HG03060 (cell line): ENCODE measurements at regions not wholly inside any gene's neighbourhood (a gene's known extent, or its start where the extent isn't known, plus 50 kb on each side); places are given as distances from the start of the nearest gene placed in this dataset.
"Not testable (repeated sequence)": the region's sequence is repeated elsewhere in the genome, so short reads cannot be mapped to it uniquely, and the experiment has no call there.

Experiments used
- ATAC-seq: cut with Tn5 transposase; IDR thresholded peaks from one replicate; pipeline ENCODE4 v1.9.1; 2021; ENCODE audit warnings: low read depth, moderate number of reproducible peaks; ENCODE audit not compliant: unreplicated experiment

- ATAC-seq = no peak
These were observed 865.4 kb downstream of the LTN1 start for GRCh38 chr21:28127175-28127785.

GRCh38 chr21:28126521-28127174 is 866.0 kb downstream of the LTN1 start:
- ATAC-seq = no peak

- ATAC-seq = no peak
These were observed 868.1 kb downstream of the LTN1 start for GRCh38 chr21:28124541-28124940.

- ATAC-seq = no peak
These were observed 874.1 kb downstream of the LTN1 start for GRCh38 chr21:28118570-28118969.

- ATAC-seq = not testable (repeated sequence)
These were observed 877.7 kb downstream of the LTN1 start for GRCh38 chr21:28114986-28115385.

- no peak for ATAC-seq
These were observed 879.0 kb downstream of the LTN1 start for GRCh38 chr21:28113718-28114117.

GRCh38 chr21:28112511-28112910 is 880.2 kb downstream of the LTN1 start:
- ATAC-seq = no peak

GRCh38 chr21:28111151-28111619 is 881.5 kb downstream of the LTN1 start:
- no peak for ATAC-seq

- no peak for ATAC-seq
These were observed 882.0 kb downstream of the LTN1 start for GRCh38 chr21:28110716-28111115.

- no peak for ATAC-seq
These were observed 882.6 kb downstream of the LTN1 start for GRCh38 chr21:28110074-28110473.

- no peak for ATAC-seq
These were observed 886.2 kb downstream of the LTN1 start for GRCh38 chr21:28106370-28106890.

GRCh38 chr21:28104346-28104745 is 888.3 kb downstream of the LTN1 start:
- ATAC-seq = no peak

- ATAC-seq = no peak
These were observed 892.3 kb downstream of the LTN1 start for GRCh38 chr21:28100366-28100765.

GRCh38 chr21:28099001-28099705 is 893.5 kb downstream of the LTN1 start:
- ATAC-seq = no peak

- no peak for ATAC-seq
These were observed 901.2 kb downstream of the LTN1 start for GRCh38 chr21:28091466-28091865.

- no peak for ATAC-seq
These were observed 902.1 kb downstream of the LTN1 start for GRCh38 chr21:28090546-28090945.

GRCh38 chr21:28089599-28090441 is 902.9 kb downstream of the LTN1 start:
- ATAC-seq = no peak

GRCh38 chr21:28086861-28087581 is 905.7 kb downstream of the LTN1 start:
- ATAC-seq = no peak

- ATAC-seq = no peak
These were observed 907.7 kb downstream of the LTN1 start for GRCh38 chr21:28084951-28085350.

GRCh38 chr21:28083350-28083749 is 909.3 kb downstream of the LTN1 start:
- ATAC-seq = no peak
